NCI-H510A treated with DMSO at 0.1 percent for 48 hours (cell line): ENCODE measurements at regions not wholly inside any gene's neighbourhood (a gene's known extent, or its start where the extent isn't known, plus 50 kb on each side); places are given as distances from the start of the nearest gene placed in this dataset.

Source experiments
- DNase-seq: peaks from one replicate; lab custom pipeline; 2025; lab: John Stamatoyannopoulos, UW

GRCh38 chr15:77713281-77713680 is 80.6 kb upstream of the LINGO1 start:
- no peak for DNase-seq

GRCh38 chr15:77712438-77712837 is 79.7 kb upstream of the LINGO1 start:
- no peak for DNase-seq

- no peak for DNase-seq
Measured at GRCh38 chr15:77710637-77711036, 77.9 kb upstream of the LINGO1 start.

GRCh38 chr15:77710206-77710605 is 77.5 kb upstream of the LINGO1 start:
- no peak for DNase-seq

- DNase-seq, result no peak
Measured at GRCh38 chr15:77709135-77709886, 76.6 kb upstream of the LINGO1 start.

GRCh38 chr15:77706482-77707244 is 74.0 kb upstream of the LINGO1 start:
- no peak for DNase-seq

- no peak for DNase-seq
Measured at GRCh38 chr15:77702211-77702957, 69.7 kb upstream of the LINGO1 start.

GRCh38 chr15:77698481-77698880 is 65.8 kb upstream of the LINGO1 start:
- DNase-seq, result no peak

- no peak for DNase-seq
Measured at GRCh38 chr15:77697893-77698292, 65.2 kb upstream of the LINGO1 start.

GRCh38 chr15:77696871-77697270 is 64.2 kb upstream of the LINGO1 start:
- no peak for DNase-seq

- DNase-seq, result no peak
Measured at GRCh38 chr15:77695961-77696582, 63.4 kb upstream of the LINGO1 start.

- no peak for DNase-seq
Measured at GRCh38 chr15:77695548-77695947, 62.8 kb upstream of the LINGO1 start.

GRCh38 chr15:77693576-77693975 is 60.9 kb upstream of the LINGO1 start:
- no peak for DNase-seq

- no peak for DNase-seq
Measured at GRCh38 chr15:77692614-77693013, 59.9 kb upstream of the LINGO1 start.

- no peak for DNase-seq
Measured at GRCh38 chr15:77691607-77692006, 58.9 kb upstream of the LINGO1 start.

GRCh38 chr15:77689821-77690220 is 57.1 kb upstream of the LINGO1 start:
- DNase-seq, result no peak

- no peak for DNase-seq
Measured at GRCh38 chr15:77688693-77689092, 56.0 kb upstream of the LINGO1 start.

- DNase-seq, result no peak
Measured at GRCh38 chr15:77688266-77688665, 55.6 kb upstream of the LINGO1 start.

GRCh38 chr15:77685082-77685815 is 52.5 kb upstream of the LINGO1 start:
- no peak for DNase-seq

- DNase-seq, result no peak
Measured at GRCh38 chr15:77684341-77685081, 51.8 kb upstream of the LINGO1 start.

- DNase-seq, result no peak
Measured at GRCh38 chr15:77682564-77682963, 49.9 kb upstream of the LINGO1 start.
